Inferior parietal cortex (tissue), 1 donor: ENCODE measurements at regions not wholly inside any gene's neighbourhood (a gene's known extent, or its start where the extent isn't known, plus 50 kb on each side); places are given as distances from the start of the nearest gene placed in this dataset.

Source experiments
- DNase-seq: peaks from one replicate; pipeline ENCODE4 v3.0.0-alpha.2; 2016; ENCODE audit errors: extremely low spot score

- DNase-seq: no peak
These were observed 324.8 kb upstream of the FAR2 start for GRCh38 chr12:28824193-28824846.

GRCh38 chr12:28824849-28825248 lies 324.2 kb upstream of the FAR2 start:
- no peak for DNase-seq

GRCh38 chr12:28826766-28827165 lies 322.3 kb upstream of the FAR2 start:
- no peak for DNase-seq

- DNase-seq: no peak
These were observed 321.2 kb upstream of the FAR2 start for GRCh38 chr12:28827861-28828260.

- DNase-seq: no peak
These were observed 320.8 kb upstream of the FAR2 start for GRCh38 chr12:28828318-28828717.

- DNase-seq: no peak
These were observed 318.6 kb upstream of the FAR2 start for GRCh38 chr12:28830491-28830890.

- DNase-seq: no peak
These were observed 304.4 kb upstream of the FAR2 start for GRCh38 chr12:28844718-28845117.

GRCh38 chr12:28851781-28852180 lies 297.3 kb upstream of the FAR2 start:
- no peak for DNase-seq

- DNase-seq: no peak
These were observed 293.2 kb upstream of the FAR2 start for GRCh38 chr12:28855761-28856310.

GRCh38 chr12:28857369-28857768 lies 291.7 kb upstream of the FAR2 start:
- DNase-seq: no peak

- no peak for DNase-seq
These were observed 289.5 kb upstream of the FAR2 start for GRCh38 chr12:28859551-28859950.

- no peak for DNase-seq
These were observed 283.3 kb upstream of the FAR2 start for GRCh38 chr12:28865776-28866175.

GRCh38 chr12:28866296-28866695 lies 282.8 kb upstream of the FAR2 start:
- no peak for DNase-seq

- DNase-seq: no peak
These were observed 282.2 kb upstream of the FAR2 start for GRCh38 chr12:28866715-28867503.

GRCh38 chr12:28868414-28868813 lies 280.7 kb upstream of the FAR2 start:
- no peak for DNase-seq

- no peak for DNase-seq
These were observed 279.9 kb upstream of the FAR2 start for GRCh38 chr12:28869197-28869596.

- DNase-seq: no peak
These were observed 278.1 kb upstream of the FAR2 start for GRCh38 chr12:28870839-28871440.

- peak; percentile 53 for DNase-seq
These were observed 276.3 kb upstream of the FAR2 start for GRCh38 chr12:28872654-28873268.

- no peak for DNase-seq
These were observed 274.3 kb upstream of the FAR2 start for GRCh38 chr12:28874758-28875157.

GRCh38 chr12:28876196-28876798 lies 272.8 kb upstream of the FAR2 start:
- DNase-seq: no peak

GRCh38 chr12:28877854-28878253 lies 271.2 kb upstream of the FAR2 start:
- no peak for DNase-seq

- no peak for DNase-seq
These were observed 270.4 kb upstream of the FAR2 start for GRCh38 chr12:28878629-28879028.
